Astrocyte of the spinal cord (primary cell): ENCODE measurements at regions not wholly inside any gene's neighbourhood (a gene's known extent, or its start where the extent isn't known, plus 50 kb on each side); places are given as distances from the start of the nearest gene placed in this dataset.
A peak's percentile ranks its signal among the peaks of the same experiment; 100 is the strongest.

Experiments used
- DNase-seq: peaks from one replicate; pipeline ENCODE4 v3.0.0; 2011; ENCODE audit warnings: low read depth, low spot score
- H3K4me3 ChIP-seq: 2 replicates; pipeline ENCODE4 v1.5.1; 2011; ENCODE audit warnings: low read depth, mild to moderate bottlenecking, low read length, moderate library complexity
- CTCF ChIP-seq: IDR thresholded peaks from 2 replicates; pipeline ENCODE4 v1.5.1; 2012; ENCODE audit warnings: low read depth, mild to moderate bottlenecking, low read length, inconsistent platforms
- in situ Hi-C: cut with HindIII; loops from 2 replicates; pipeline ENCODE4 v1.10.0; 2017; ENCODE audit warnings: low sequenced_read_pairs

DNA sequence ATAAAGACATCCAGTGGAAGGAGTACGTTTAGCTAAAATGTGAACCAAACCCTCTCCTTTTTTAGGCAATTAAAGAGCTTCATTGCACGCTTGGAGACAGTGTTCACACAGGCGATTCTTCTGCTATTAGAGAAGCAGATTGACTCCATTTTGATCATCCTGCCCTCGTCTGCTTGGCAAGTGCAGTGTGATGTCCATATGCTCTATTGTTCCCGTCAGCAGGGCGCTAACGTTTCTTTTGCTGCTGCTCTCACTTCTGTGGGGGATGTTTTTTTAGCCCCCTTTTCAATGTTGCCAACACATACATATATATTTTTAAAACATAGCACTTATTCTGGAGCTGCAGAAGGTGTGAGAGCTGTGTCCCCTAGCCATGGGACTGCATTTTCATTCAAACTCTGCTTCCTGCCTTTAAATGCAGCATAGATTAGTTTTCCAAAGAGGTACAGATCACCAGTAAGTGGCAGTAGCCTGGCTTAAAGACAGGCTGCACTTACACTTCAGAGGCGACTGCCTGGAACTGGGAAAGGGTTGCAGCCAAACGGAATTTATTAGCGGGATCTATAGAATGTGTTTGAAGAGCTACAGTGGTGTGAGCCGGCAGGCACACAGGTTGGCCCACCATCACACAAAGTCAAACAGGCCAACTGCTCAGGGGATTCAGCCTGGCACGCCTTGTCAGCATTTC lies 292.6 kb upstream of the DPH6 start:
- TF ChIP-seq CTCF = no peak
- in situ Hi-C loops = no loop called here
- DNase-seq = no peak
- no peak overlapping the region for H3K4me3 ChIP-seq

DNA sequence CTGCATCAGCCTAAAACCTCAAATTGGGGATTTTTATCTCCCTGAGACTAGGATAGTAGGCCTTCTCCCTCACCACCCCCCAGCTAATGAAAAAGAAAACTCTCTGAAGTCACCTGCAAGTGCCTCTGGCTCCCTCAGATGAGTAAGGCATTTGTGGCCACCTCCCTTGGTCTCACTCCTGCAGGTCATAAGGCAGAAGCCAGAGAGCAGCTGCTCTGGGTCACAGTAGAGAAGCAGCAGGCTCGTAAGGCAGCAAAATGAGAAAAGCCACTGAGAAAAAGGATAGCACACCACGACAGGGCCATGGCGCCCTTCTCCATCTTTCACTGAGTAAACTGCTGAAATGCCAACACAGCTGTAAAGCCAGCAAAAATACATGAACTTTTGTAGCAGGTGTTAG lies 296.7 kb upstream of the DPH6 start:
- in situ Hi-C loops = no loop called here
- TF ChIP-seq CTCF = no peak
- DNase-seq = no peak
- H3K4me3 ChIP-seq = no peak overlapping the region

DNA sequence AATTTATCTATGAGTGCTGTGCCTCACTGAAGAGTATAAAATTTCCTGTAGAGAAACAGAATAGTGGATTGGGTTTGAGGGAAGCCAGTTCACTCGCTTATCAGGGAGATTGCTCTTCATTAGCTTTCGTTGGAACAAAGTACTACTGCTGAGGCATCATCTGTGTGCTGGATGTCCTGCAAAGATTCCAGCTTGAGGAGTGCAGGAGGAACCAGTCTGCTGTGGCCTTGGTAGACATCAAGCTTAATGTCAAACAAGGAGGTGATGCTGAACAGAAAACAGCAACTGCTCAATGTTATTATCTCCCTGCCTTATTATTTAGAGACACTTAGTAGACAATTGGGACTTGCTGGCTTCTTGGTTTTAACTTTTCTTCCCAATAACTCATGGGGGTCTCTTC lies 297.5 kb upstream of the DPH6 start:
- in situ Hi-C loops = no loop called here
- H3K4me3 ChIP-seq = no peak overlapping the region
- DNase-seq = no peak
- TF ChIP-seq CTCF = no peak

DNA sequence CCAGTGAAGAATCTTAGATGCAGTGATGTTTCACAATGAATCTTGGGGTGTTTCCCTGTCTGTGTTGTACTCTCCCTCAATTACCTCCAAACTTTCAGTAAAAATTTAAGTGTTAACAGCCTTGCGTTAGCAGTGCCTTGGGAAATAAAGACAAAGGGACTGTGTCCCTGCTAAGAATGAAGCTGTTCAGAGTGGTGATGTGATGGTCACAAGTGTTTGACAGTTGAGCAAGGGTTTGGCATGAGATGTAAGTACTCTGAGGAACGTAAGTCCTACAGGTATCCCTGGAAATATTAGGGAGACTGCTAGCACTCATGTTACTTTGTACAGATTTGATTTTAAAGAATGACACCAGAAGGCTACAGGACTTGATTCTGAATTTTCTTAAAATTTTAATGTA lies 304.3 kb upstream of the DPH6 start:
- H3K4me3 ChIP-seq = no peak overlapping the region
- TF ChIP-seq CTCF = no peak
- in situ Hi-C loops = no loop called here
- DNase-seq = no peak

- no peak overlapping the region for H3K4me3 ChIP-seq
- in situ Hi-C loops = no loop called here
- TF ChIP-seq CTCF = no peak
- DNase-seq = peak; percentile 43
Measured at GRCh38 chr15:35851491-35851890, 305.5 kb upstream of the DPH6 start.

GRCh38 chr15:35852818-35853624 lies 307.1 kb upstream of the DPH6 start:
- TF ChIP-seq CTCF = no peak
- DNase-seq = no peak
- no peak overlapping the region for H3K4me3 ChIP-seq
- in situ Hi-C loops = no loop called here
